Stomach (tissue), 4 donors: ENCODE measurements at regions not wholly inside any gene's neighbourhood (a gene's known extent, or its start where the extent isn't known, plus 50 kb on each side); places are given as distances from the start of the nearest gene placed in this dataset.

Experiments used
- POLR2A ChIP-seq, 4 donors: fragments of 450-650 bp; IDR thresholded peaks; one replicate each; pipeline ENCODE4 v1.6.1; 2016; ENCODE audit warnings: antibody characterized with exemption in 4 of 4, control low read depth in 2 of 4, mild to moderate bottlenecking in 1 of 4, moderate library complexity in 1 of 4
- TF ChIP-seq, protein P1 (sequence below), 7 experiments: fragments of 450-650 bp in 4 of 7; fragments of 200-600 bp in 3 of 7; sonication (generic) in 3 of 7; IDR thresholded peaks; one replicate each; pipeline ENCODE4 v1.5.1; 2016 to 2019; ENCODE audit warnings: antibody characterized with exemption in 7 of 7, control low read depth in 2 of 7, mild to moderate bottlenecking in 1 of 7

GRCh38 chr5:100469767-100470166 is 65.4 kb upstream of the FAM174A start:
- no peak for TF ChIP-seq POLR2A (IDR thresholded peaks at IDR 0.05)
- TF ChIP-seq, protein P1, sequence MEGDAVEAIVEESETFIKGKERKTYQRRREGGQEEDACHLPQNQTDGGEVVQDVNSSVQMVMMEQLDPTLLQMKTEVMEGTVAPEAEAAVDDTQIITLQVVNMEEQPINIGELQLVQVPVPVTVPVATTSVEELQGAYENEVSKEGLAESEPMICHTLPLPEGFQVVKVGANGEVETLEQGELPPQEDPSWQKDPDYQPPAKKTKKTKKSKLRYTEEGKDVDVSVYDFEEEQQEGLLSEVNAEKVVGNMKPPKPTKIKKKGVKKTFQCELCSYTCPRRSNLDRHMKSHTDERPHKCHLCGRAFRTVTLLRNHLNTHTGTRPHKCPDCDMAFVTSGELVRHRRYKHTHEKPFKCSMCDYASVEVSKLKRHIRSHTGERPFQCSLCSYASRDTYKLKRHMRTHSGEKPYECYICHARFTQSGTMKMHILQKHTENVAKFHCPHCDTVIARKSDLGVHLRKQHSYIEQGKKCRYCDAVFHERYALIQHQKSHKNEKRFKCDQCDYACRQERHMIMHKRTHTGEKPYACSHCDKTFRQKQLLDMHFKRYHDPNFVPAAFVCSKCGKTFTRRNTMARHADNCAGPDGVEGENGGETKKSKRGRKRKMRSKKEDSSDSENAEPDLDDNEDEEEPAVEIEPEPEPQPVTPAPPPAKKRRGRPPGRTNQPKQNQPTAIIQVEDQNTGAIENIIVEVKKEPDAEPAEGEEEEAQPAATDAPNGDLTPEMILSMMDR (IDR thresholded peaks at IDR 0.05), result no peak
